ENCODE measurements at regions not wholly inside any gene's neighbourhood (a gene's known extent, or its start where the extent isn't known, plus 50 kb on each side); places are given as distances from the start of the nearest gene placed in this dataset.

GRCh38 chr2:128543036-128543435 is 224.4 kb upstream of the HS6ST1 start:
- DNase-seq (ENCODE audit: extremely low read depth in 1 of 4, low spot score in 3 of 4): no peak
- ChIA-PET CTCF (ENCODE audit: low intra/inter-chr PET ratio) (no interaction called here), POLR2A (interaction anchor here (1.2 kb wide), 1 partner anchor 116 kb away, joined by 3 read pairs; no protein-coding TSS in a partner anchor)
- no peaks in the 10 kb centered on the region for H3K9me3 ChIP-seq (replicated peaks; ENCODE audit: control insufficient read depth, insufficient read depth, low read depth, low read length)
- no peaks in the 10 kb centered on the region for H3K4me1 ChIP-seq (replicated peaks in 1 of 2; ENCODE audit: control insufficient read depth in 2 of 2, insufficient read depth in 2 of 2, low read length in 2 of 2)
- no peaks in the 10 kb centered on the region for H3K79me2 ChIP-seq (ENCODE audit: control insufficient read depth, insufficient read depth, low read length)
- peaks cover 0 to 8% of the 10 kb centered on the region in 2 experiments; a peak in 2 of 5 replicates for H3K27me3 ChIP-seq (ENCODE audit: control insufficient read depth in 2 of 2, insufficient read depth in 2 of 2, low read length in 2 of 2)
- no peaks in the 10 kb centered on the region; the same call in 1 of the 2 replicates for H4K20me1 ChIP-seq (replicated peaks; ENCODE audit: control insufficient read depth, insufficient read depth, low read length)
- no peak overlapping the region for H3K27ac ChIP-seq (ENCODE audit: extremely low read depth, low read depth, low read length)
- no peaks in the 10 kb centered on the region for H3K36me3 ChIP-seq (ENCODE audit: control insufficient read depth, insufficient read depth, low read length)
- intact Hi-C loops (cut with micrococcal nuclease): no loop called here
- H3K4me3 ChIP-seq: no peak overlapping the region
- no peak overlapping the region for H2AFZ ChIP-seq (ENCODE audit: low read depth, low read length)
- no peak overlapping the region for H3K9ac ChIP-seq (ENCODE audit: insufficient read depth in 1 of 2, low read depth in 2 of 2, low read length in 2 of 2)
- no TSS peak for BruUV-seq (replicated peaks)
- 7% methylated on average over 3 of the region's 3 CpGs for WGBS (ENCODE audit: insufficient coverage, low coverage, missing lambda C conversion rate)
- no peak for FAIRE-seq
- no peak for ATAC-seq
- H3K9me1 ChIP-seq (ENCODE audit: control insufficient read depth, insufficient read depth, low read length): no peaks in the 10 kb centered on the region
- TF ChIP-seq ZBTB17 (CRISPR knock-in tag; IDR thresholded peaks at IDR 0.05): no peak
- no peak for TF ChIP-seq ESRRA (IDR thresholded peaks at IDR 0.05; ENCODE audit: borderline replicate concordance, low read depth)
- TF ChIP-seq BRD4 (IDR thresholded peaks at IDR 0.05): no peak
- no peak for TF ChIP-seq TRIM25 (IDR thresholded peaks at IDR 0.05; ENCODE audit: borderline replicate concordance)
- TF ChIP-seq GTF2F1 (IDR thresholded peaks at IDR 0.05; ENCODE audit: low read depth, low read length): no peak
- TF ChIP-seq MITF (IDR thresholded peaks at IDR 0.05): no peak
- TF ChIP-seq ZNF707 (CRISPR knock-in tag; conservative IDR thresholded peaks at IDR 0.05): no peak
- TF ChIP-seq SRSF7 (optimal IDR thresholded peaks at IDR 0.05; ENCODE audit: low read depth, low read length): no peak
- TF ChIP-seq ARID1B (IDR thresholded peaks at IDR 0.05): no peak
- TF ChIP-seq POLR2B (IDR thresholded peaks at IDR 0.05; ENCODE audit: low read depth, partially characterized antibody): no peak
- TF ChIP-seq TEAD2 (tag; IDR thresholded peaks at IDR 0.05): no peak
- H3K4me2 ChIP-seq (ENCODE audit: insufficient read depth, low read length): no peak overlapping the region
- in situ Hi-C loops (cut with MboI): no loop called here
